SK-N-MC (cell line): ENCODE measurements at regions not wholly inside any gene's neighbourhood (a gene's known extent, or its start where the extent isn't known, plus 50 kb on each side); places are given as distances from the start of the nearest gene placed in this dataset.

Source experiments
- EZH2 ChIP-seq: fragments of 200-600 bp; sonication (generic); IDR thresholded peaks from one replicate; pipeline ENCODE4 v1.6.1; 2017; ENCODE audit warnings: antibody characterized with exemption
- FOXP2 ChIP-seq: optimal IDR thresholded peaks from 2 replicates; pipeline ENCODE3; 2011; ENCODE audit warnings: mild to moderate bottlenecking, moderate library complexity; ENCODE audit not compliant: insufficient read depth; ENCODE audit errors: extremely low read length, control extremely low read depth
- POLR2AphosphoS5 ChIP-seq: IDR thresholded peaks from 2 replicates; pipeline ENCODE4 v1.6.1; 2012; ENCODE audit warnings: mild to moderate bottlenecking, low read depth, low read length, borderline replicate concordance

GRCh38 chr21:28754127-28754611, 238.5 kb downstream of the LTN1 start:
- TF ChIP-seq POLR2AphosphoS5, result no peak
- no peak for TF ChIP-seq EZH2
- no peak for TF ChIP-seq FOXP2
